NK-92 (cell line): ENCODE measurements at regions not wholly inside any gene's neighbourhood (a gene's known extent, or its start where the extent isn't known, plus 50 kb on each side); places are given as distances from the start of the nearest gene placed in this dataset.

Experiments used
- DNase-seq: peaks from one replicate; lab custom pipeline; 2025; ENCODE audit not compliant: unreplicated experiment; lab: John Stamatoyannopoulos, UW

DNA sequence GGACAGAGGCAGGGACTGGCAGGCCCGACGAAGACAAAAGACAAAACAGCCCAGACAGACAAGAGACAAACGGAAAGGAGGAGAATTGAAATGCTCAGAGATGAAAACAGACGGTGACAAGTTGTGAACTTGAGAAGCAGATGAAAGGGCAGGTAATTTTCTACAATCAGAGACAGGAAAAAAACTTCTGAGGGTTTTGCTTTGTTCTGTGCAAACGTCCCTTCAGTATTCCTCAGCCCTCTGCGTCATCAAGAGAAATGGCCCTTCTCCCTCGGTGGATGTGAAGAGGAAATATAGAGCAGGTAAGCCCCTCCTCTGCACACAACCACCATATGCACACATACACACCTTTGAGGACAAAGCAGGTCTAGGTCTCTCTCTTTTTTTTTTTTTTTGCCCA is 206.6 kb downstream of the UACA start:
- no peak for DNase-seq

- no peak for DNase-seq
Measured at GRCh38 chr15:70556151-70556741, 207.1 kb downstream of the UACA start.

DNA sequence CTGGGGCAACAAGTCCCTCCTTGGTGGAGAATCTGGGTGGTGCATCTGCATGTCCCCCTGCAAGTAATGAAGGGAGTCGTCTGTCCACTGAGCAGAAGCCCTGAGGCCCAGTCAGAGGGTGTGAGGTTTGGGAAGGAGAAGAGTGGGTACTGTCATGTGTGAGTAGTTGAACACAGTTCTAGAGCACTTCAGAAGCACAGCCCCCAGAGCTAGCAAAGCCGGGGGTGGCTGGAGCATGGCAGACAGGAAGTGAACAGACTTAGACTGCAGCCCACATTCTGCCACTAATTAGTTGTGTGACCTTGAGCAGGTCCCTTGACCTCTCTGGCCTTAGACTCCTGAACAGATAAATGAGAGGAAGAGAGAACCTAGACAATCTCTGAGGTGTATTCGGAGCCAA is 207.6 kb downstream of the UACA start:
- no peak for DNase-seq

- no peak for DNase-seq
Measured at GRCh38 chr15:70547846-70548487, 215.4 kb downstream of the UACA start.

- no peak for DNase-seq
Measured at GRCh38 chr15:70545526-70545925, 217.8 kb downstream of the UACA start.

GRCh38 chr15:70541511-70541910 is 221.8 kb downstream of the UACA start:
- DNase-seq: no peak

DNA sequence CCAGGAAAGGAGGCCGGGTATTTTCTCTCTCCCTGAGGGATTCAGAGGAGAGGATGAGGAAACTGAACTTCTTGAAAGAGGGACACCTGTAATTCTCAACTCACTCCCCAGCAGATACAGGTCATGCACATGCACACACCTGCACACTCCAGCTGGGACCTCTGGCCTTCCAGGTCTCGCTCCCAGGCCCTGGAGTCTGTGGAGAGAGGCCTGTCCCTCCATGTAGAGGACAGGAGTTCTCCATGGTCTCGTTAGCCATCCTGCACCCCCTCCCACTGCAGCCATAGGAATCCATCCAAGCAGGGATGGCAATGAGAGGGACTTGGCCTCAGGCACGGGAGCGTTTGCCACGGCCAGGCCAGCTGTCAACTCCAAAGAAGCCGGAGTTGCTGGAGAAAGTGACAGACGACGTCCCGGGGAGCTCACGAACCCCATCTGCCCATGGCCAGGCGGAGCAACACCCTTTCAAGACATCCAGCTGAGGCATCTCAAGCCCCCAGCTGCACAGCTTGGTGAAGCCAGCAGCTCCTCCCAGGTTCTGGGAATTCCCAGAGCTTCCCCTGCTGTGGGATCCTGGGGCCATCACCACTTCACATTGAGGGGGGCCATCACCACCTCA is 223.3 kb downstream of the UACA start:
- no peak for DNase-seq

GRCh38 chr15:70539409-70539808 is 223.9 kb downstream of the UACA start:
- DNase-seq: no peak

DNA sequence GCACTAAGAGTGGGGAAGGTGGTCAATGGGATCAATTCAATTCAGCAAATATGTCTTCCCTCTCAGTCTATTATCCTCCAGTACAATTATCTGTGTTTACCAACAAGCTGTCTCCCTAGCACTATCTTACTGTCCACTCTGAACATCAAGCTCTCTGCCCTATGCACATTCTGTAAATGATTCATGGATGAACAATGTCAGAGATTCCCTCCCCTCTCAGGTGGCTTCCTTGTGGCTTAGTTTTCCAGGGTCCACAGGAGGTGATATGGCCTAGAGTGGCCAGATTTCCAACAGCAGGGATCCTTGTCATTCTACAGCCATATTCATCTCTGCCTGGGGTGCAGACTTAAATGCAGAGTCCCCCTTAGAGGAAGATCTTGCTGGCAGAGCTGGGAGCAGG is 225.1 kb downstream of the UACA start:
- no peak for DNase-seq

- DNase-seq: no peak
Measured at GRCh38 chr15:70535955-70536338, 227.4 kb downstream of the UACA start.

- no peak for DNase-seq
Measured at GRCh38 chr15:70535071-70535954, 228.0 kb downstream of the UACA start.

- DNase-seq: no peak
Measured at GRCh38 chr15:70533931-70534742, 229.2 kb downstream of the UACA start.

GRCh38 chr15:70532531-70533186 is 230.7 kb downstream of the UACA start:
- no peak for DNase-seq

- no peak for DNase-seq
Measured at GRCh38 chr15:70531576-70531975, 231.8 kb downstream of the UACA start.

DNA sequence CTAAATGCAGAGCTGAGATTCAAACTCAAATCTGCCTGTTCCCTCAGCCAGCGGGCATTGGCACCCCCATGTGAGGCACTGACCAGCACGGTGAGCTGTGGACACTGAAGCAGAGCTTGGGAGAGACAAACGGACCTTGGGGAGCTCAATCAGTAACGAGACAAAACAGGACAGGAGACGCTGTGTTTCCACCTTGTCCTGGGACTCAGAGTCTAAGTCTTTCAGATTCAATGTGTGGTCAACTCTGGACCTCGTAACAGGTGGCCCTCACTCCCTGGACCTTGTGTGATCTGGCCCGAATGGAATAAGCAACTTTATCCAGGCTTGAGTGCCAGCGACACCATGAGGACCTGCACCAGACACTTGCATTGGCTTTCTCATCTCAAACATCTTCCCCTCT is 232.5 kb downstream of the UACA start:
- no peak for DNase-seq

GRCh38 chr15:70530503-70530902 is 232.9 kb downstream of the UACA start:
- no peak for DNase-seq

GRCh38 chr15:70530017-70530499 is 233.3 kb downstream of the UACA start:
- no peak for DNase-seq

DNA sequence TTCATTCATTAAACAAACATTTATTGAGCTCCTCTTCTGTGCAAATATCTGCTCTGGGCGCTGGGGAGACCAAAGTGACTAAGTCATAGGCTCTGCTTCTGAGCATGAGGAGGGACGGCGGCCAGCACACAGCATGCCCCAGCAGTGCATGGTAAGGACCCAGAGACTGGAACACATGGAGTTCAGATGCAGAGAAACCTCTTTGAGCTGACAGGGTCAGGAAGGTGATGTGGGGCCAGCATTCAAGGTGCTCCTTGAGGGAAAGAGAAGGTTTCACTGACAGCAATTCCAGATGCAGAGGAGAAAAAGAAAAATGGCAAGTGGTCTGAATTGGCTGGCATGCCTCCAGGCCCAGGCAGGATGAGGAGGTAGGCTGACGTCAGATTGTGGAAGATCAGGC is 234.5 kb downstream of the UACA start:
- DNase-seq: no peak

DNA sequence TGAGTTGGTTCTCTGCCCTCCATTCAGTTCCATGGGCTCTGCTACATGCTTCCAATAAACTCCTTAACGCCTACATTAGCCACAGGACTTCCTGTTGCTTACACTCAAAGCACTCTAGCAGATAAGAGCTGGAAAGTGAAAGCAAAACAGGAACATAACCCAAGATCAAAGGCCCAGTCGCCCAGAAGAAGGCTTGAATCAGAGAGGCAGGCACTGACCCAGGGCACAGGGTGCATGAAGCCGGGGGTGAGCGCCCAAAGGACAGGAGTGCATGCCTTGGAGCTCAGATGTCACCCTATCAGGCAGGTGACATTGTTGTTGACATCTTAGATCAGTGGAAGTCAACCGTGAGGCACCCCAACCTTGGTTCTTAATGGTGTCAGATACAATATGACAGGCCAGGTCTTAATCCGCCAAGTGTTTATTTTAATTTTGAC is 235.1 kb downstream of the UACA start:
- DNase-seq: peak; percentile 44

- no peak for DNase-seq
Measured at GRCh38 chr15:70526974-70527325, 236.4 kb downstream of the UACA start.
